Adrenal gland (tissue), 5 donors: ENCODE measurements at regions not wholly inside any gene's neighbourhood (a gene's known extent, or its start where the extent isn't known, plus 50 kb on each side); places are given as distances from the start of the nearest gene placed in this dataset.
A peak's percentile ranks its signal among the peaks of the same experiment; 100 is the strongest.

Source experiments
- POLR2A ChIP-seq, 2 donors: fragments of 450-650 bp; IDR thresholded peaks; one replicate each; pipeline ENCODE4 v1.6.1; 2017; ENCODE audit warnings: antibody characterized with exemption in 2 of 2, mild to moderate bottlenecking in 2 of 2, moderate library complexity in 1 of 2
- TF ChIP-seq, protein P1 (sequence below), 6 experiments: fragments of 450-650 bp in 4 of 6; fragments of 200-600 bp in 2 of 6; sonication (generic) in 1 of 6; IDR thresholded peaks; 1 replicate in 5 of 6; 2 replicates in 1 of 6; pipeline versions ENCODE4 v1.5.1 to v1.8.0; 2016 to 2021; ENCODE audit warnings: antibody characterized with exemption in 6 of 6, mild to moderate bottlenecking in 2 of 6, moderate library complexity in 1 of 6
- donor health status: DM: no; HTN: no; CAD: no.

DNA sequence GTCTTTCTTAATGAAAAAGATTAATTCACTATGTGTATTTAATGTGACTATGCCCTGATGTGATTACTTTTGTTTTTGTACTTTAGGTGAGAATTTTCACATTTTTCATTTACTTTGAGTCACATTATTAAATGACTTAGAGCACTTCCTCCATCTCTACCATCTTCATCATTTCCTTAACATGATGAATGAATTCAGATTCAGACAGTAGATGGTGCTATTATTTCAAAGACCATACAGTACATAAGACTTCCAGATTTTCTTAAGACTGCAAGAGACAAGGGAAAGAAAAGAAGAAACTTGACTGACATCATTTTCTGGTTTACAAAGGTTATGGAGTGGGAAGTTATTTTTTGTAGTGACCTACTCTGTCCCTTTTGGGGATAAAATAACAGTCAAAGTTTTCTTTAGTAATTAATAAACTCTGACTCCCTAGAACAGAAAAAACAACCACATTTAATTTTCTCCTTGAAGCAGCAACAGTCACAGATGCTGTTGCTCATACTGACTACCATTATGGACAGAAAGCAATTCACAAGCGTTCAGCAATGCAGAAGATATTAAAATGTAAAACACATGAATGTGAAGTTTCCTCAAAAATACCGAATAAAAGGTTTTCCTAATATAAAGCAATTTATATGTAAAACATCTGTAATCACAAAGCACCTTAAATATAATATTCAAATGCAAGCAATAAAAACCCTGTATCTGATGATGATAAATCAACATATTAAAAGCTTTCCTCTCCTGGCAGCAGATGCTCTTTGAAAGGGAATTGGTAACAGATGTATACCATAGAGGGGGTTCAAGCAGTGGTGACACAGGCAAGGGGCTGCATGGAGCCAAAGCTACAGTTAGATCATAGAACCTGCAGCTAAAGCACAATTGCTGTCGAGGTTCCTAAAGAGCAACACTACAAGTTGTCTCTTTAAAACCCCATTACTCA lies 1010.9 kb upstream of the NXPH2 start:
- TF ChIP-seq, protein P1, sequence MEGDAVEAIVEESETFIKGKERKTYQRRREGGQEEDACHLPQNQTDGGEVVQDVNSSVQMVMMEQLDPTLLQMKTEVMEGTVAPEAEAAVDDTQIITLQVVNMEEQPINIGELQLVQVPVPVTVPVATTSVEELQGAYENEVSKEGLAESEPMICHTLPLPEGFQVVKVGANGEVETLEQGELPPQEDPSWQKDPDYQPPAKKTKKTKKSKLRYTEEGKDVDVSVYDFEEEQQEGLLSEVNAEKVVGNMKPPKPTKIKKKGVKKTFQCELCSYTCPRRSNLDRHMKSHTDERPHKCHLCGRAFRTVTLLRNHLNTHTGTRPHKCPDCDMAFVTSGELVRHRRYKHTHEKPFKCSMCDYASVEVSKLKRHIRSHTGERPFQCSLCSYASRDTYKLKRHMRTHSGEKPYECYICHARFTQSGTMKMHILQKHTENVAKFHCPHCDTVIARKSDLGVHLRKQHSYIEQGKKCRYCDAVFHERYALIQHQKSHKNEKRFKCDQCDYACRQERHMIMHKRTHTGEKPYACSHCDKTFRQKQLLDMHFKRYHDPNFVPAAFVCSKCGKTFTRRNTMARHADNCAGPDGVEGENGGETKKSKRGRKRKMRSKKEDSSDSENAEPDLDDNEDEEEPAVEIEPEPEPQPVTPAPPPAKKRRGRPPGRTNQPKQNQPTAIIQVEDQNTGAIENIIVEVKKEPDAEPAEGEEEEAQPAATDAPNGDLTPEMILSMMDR (IDR thresholded peaks at IDR 0.05): peak in 3 of 6 experiments; percentile 5 to 28 (median 10)
- TF ChIP-seq POLR2A (IDR thresholded peaks at IDR 0.05): no peak
